ENCODE measurements at regions not wholly inside any gene's neighbourhood (a gene's known extent, or its start where the extent isn't known, plus 50 kb on each side); places are given as distances from the start of the nearest gene placed in this dataset.

GRCh38 chr12:105848286-105848685 is 290.5 kb downstream of the NUAK1 start:
- TF ChIP-seq, protein P1, sequence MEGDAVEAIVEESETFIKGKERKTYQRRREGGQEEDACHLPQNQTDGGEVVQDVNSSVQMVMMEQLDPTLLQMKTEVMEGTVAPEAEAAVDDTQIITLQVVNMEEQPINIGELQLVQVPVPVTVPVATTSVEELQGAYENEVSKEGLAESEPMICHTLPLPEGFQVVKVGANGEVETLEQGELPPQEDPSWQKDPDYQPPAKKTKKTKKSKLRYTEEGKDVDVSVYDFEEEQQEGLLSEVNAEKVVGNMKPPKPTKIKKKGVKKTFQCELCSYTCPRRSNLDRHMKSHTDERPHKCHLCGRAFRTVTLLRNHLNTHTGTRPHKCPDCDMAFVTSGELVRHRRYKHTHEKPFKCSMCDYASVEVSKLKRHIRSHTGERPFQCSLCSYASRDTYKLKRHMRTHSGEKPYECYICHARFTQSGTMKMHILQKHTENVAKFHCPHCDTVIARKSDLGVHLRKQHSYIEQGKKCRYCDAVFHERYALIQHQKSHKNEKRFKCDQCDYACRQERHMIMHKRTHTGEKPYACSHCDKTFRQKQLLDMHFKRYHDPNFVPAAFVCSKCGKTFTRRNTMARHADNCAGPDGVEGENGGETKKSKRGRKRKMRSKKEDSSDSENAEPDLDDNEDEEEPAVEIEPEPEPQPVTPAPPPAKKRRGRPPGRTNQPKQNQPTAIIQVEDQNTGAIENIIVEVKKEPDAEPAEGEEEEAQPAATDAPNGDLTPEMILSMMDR (IDR thresholded peaks at IDR 0.05) = no peak
- Histone ChIP-seq H3K4me3 (no peak overlapping the region), H3K4me1 (ENCODE audit: low read depth) (no peaks in the 10 kb centered on the region), H3K9me3 (no peaks in the 10 kb centered on the region), H3K36me3 (ENCODE audit: low read depth) (no peaks in the 10 kb centered on the region)
- no peak for ATAC-seq
- no peak for DNase-seq
- intact Hi-C loops (cut with DNase I, micrococcal nuclease) = no loop called here

DNA sequence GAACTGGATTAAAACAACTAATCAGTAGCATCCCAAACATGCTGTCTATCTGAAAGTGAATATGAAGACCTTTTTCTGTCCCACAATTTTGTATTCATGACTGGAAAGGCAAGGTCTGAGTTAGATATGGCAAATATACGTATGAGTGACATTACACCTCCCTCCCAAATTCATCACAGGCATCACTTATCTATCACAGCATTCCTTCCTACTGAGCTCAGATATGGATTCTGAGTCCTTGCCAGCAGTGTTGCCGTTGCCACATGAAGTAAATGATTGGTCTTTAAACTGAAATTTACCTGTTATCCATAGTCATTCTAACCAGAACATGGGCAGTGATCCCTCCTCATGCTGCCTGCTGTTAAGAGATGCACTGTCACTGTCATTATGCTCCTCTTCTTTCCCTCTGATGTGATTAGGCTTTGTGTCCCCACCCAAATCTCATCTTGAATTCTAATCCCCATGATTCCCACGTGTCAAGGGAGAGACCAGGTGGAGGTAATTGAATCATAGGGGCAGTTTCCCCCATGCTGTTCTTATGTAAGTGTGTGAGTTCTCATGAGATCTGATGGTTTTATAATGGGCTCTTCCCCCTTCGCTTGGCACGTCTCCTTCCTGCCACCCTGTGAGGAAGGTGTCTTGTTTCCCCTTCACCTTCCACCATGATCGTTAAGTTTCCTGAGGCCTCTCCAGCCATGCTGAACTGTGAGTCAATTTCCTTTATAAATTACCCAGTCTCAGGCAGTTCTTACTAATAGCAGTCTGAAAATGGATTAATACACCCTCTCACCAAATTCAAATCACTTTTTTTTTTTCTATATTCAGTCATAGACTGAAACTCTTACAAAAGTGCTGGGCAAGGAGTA is 288.4 kb downstream of the NUAK1 start:
- intact Hi-C loops (cut with DNase I, micrococcal nuclease) = no loop called here
- H3K9me3 ChIP-seq = no peaks in the 10 kb centered on the region
- H3K4me1 ChIP-seq (ENCODE audit: low read depth) = no peaks in the 10 kb centered on the region
- no peaks in the 10 kb centered on the region for H3K36me3 ChIP-seq (ENCODE audit: low read depth)
- no peak overlapping the region for H3K4me3 ChIP-seq
- ATAC-seq (no peak), DNase-seq (no peak)
- TF ChIP-seq, protein P1 (IDR thresholded peaks at IDR 0.05) = no peak

GRCh38 chr12:105852496-105852895 is 286.3 kb downstream of the NUAK1 start:
- Histone ChIP-seq H3K4me1 (ENCODE audit: low read depth) (no peaks in the 10 kb centered on the region), H3K9me3 (no peaks in the 10 kb centered on the region), H3K4me3 (no peak overlapping the region), H3K36me3 (ENCODE audit: low read depth) (no peaks in the 10 kb centered on the region)
- ATAC-seq = no peak
- TF ChIP-seq, protein P1 (IDR thresholded peaks at IDR 0.05) = no peak
- intact Hi-C loops (cut with DNase I, micrococcal nuclease) = no loop called here
- DNase-seq = no peak

DNA sequence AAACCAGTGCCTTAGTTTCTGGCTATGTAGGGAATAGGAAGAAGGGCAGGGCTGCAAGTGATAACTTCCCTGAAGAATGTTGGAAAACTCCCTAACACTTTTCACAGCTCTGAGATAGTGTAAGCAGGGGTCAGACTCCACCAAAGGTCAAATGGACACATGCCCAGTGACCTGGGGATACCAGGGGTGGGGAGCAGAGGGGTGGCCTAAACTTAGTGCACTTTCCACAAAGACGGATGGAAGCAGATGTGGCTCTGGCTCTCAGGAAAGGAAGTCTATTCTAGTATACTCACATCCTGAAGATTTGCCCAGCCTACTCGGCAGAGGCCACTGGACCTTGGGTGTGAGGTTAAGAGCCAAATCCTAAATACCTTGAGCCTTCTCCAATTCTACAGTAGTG is 285.8 kb downstream of the NUAK1 start:
- no peak for ATAC-seq

GRCh38 chr12:105854071-105854470 is 284.7 kb downstream of the NUAK1 start:
- Histone ChIP-seq H3K4me1 (ENCODE audit: low read depth) (no peaks in the 10 kb centered on the region), H3K9me3 (no peaks in the 10 kb centered on the region), H3K4me3 (no peak overlapping the region), H3K36me3 (ENCODE audit: low read depth) (no peaks in the 10 kb centered on the region)
- ATAC-seq (no peak), DNase-seq (no peak)
- TF ChIP-seq, protein P1 (IDR thresholded peaks at IDR 0.05) = no peak
- intact Hi-C loops (cut with DNase I, micrococcal nuclease) = no loop called here

More for the DNA sequence above, 285.8 kb downstream of the NUAK1 start:
- Histone ChIP-seq H3K36me3 (ENCODE audit: low read depth) (no peaks in the 10 kb centered on the region), H3K4me1 (ENCODE audit: low read depth) (no peaks in the 10 kb centered on the region), H3K4me3 (no peak overlapping the region), H3K9me3 (no peaks in the 10 kb centered on the region)
- no peak for DNase-seq
- intact Hi-C loops (cut with DNase I, micrococcal nuclease) = no loop called here
- TF ChIP-seq, protein P1 (IDR thresholded peaks at IDR 0.05) = no peak

Measured in mucosa of descending colon (tissue), 3 donors.